Non-pigmented ciliary epithelial cell (primary cell): ENCODE measurements at regions not wholly inside any gene's neighbourhood (a gene's known extent, or its start where the extent isn't known, plus 50 kb on each side); places are given as distances from the start of the nearest gene placed in this dataset.
A peak's percentile ranks its signal among the peaks of the same experiment; 100 is the strongest.

Source experiments
- DNase-seq: peaks from one replicate; pipeline ENCODE4 v3.0.0-alpha.2; 2010; ENCODE audit warnings: low read depth

DNA sequence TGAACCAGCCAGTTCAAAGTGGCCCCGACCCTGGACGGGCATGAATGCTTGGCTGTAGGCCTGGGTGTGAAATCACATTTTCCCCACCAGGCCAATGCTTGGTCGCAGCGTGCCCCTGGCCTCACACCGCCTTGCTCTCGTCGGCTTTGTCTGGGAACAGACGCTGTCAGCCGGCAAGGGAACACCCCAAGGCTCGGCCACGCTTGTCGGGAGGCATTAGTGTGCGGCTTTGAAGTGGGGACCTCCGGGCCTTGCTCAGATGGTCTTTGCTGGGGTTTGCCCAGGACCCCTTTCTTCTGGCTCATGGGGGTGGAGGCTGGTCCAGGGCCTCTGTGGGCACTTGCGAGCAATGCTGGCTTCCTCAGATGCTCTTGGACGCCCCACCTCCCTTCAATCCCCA is 79.1 kb downstream of the INHBB start:
- no peak for DNase-seq

DNA sequence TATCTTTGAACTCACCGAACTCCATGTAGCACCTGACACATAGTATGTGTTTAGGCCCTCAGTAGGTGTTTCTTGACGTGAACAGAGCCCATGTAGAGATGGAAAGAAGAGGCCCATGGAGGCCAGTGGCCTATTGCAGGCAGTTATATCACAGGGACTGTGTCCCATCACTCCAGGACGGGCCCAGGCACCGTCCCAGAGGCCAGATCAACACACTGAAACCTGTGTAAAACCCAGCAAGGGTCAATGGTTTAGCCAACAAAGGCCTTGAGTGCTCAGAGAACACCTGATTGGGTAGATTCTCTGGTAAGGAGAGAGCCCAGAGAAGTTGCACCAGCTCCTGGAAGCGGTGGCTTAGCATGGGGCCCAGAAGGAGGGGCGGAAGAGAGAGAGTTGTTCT is 82.8 kb downstream of the INHBB start:
- no peak for DNase-seq

DNA sequence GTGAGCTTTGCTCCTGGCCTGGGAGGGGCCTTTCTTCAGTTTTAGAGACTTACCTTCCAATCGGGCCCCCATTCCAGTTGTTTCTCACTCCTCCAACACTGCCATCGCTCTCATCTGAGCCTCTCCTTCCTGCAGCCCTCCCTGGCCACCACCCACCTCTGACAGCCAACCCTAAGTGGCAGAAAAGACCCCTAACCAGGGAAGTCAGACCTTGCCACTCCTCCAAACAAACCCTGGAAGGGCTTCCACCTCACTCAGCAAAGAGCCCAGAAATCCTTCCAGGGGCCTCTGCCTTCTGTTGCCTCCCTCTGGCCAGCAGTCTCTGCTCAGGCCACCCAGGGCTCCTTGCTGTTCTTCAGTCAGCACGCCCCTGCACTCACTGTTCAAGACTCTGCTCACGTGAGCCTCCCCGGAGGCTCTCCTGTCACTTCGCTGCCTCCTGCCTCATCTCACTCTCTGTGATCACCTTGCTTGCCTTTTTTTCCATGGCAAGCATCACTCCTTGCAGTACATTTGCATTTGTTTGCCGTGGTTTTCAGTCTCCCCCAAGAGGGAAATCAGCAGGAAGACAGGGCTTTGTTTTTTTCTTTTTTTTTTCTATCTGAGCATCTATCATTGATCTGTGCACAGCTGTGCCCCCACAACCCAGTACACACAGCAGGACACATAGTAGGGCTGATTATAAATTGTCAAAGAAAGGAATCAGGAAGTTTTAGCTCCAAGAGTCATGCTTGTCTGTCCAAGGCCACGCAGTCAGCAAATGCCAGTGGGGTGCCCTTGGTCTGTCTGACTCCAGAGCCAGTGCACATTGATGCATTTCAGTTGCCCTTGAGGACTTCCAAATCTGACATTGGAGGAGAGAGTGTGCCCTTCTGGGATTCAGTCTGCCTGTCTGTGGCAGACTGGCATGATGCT is 83.9 kb downstream of the INHBB start:
- DNase-seq: no peak

DNA sequence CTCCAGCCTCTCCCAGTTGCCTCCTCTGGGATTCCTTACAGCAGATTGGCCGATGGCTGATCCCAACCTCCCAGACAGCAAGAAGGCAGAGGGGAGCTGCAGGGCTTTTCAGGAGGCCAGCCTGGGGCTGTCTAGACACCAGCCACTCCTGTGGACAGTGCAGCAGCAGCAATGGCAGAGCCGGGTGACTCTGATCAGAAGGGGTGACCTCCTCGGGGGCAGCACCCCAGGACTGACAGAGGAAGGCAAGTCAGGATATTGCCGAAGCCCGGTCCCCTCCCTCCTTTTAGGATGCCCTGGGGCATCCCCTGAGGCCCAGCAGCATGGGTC is 84.5 kb downstream of the INHBB start:
- DNase-seq: no peak

DNA sequence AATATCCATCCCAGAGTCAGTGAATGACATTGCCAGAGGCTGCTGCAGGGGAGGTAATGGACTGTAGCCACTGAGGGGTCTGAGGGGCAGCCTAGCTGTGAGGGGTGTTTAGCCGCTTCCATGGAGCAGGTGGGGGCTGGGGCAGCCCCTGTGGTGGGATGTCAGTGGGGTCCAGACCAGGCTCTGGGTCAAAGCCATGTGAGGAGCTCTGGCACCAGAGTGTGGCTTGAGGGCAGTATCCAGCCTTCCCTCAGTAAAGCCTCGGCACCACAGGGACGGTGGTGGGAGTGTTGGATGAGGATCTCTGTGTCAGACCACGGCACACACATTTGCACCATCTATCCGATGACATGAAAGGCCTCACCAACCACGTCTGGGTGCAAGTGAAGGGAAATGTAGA is 85.0 kb downstream of the INHBB start:
- DNase-seq: no peak

DNA sequence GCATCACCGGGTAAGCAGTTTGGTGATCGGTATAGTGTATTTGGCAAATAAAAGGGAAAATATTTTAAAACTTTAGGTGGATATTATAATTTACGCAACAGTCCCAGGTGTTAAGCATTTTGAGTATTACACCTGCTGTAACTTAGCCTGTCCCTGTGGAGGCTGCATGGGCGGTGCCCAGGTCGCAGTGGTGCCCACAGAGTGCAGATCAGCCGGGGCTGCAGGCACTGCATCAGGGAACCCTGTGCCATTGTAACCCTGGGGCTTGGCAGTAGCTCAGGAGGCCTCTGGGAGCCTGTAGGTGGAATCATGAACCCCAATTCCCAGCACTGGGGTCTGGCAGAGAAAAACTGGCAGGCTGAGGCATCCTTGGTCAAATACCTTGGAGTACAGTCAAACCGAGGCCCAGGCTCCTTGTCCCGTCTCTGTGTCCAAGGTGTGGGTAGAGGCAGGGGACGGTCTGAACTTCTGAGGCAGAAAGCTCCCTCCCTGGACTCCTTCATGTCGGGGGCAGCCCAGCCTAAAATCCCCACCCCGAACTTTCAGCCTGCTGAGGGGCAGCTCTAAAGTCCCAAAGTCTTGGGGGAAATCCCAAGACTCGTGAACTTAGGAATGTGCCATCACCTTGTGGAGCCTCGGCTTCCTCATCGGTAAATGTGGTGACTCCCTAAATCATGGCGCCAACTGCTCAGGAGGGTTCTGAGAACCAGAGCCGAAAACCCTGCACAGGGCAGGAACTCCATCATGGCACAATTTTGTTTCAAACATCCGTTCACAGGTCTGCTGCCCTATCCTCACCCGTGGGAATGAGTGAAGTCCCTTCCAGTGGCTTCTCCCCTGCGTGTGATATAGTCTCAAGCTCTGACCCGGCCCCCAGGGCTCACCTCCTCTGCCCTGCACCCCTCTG is 85.7 kb downstream of the INHBB start:
- DNase-seq: no peak

DNA sequence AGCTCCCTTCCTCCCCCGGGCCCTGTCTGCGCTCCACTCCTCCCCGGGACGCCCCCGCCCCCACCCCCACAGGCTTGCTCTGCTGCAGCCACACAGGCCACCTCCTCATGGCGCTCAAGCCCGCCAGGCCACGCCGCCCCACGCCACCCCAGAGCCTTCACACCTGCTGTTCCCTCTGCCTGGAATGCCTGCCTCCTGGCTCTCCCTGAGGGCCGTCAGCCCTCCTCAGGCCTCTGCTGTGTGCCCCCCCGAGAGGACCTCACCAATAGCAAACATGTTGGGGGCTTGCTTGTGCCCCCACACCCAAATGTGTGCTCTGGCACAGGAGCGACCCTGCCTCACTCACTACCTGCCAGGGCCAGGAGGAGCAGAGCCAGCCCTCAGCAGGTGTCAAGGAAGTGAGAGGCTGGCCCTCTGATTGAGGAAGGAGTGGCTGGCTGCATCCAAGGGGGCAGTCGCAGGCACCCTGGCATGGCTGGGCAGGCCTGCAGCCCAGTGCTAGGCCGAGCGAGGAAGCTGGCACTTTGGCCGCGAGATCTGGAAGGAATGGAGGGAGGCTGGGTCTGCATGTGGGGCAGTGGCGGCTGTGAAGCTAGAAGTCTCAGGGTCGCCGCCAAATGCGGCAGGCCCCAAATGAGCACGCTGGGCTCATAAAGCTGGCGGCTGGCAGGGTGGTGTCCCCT is 86.5 kb downstream of the INHBB start:
- DNase-seq: no peak

DNA sequence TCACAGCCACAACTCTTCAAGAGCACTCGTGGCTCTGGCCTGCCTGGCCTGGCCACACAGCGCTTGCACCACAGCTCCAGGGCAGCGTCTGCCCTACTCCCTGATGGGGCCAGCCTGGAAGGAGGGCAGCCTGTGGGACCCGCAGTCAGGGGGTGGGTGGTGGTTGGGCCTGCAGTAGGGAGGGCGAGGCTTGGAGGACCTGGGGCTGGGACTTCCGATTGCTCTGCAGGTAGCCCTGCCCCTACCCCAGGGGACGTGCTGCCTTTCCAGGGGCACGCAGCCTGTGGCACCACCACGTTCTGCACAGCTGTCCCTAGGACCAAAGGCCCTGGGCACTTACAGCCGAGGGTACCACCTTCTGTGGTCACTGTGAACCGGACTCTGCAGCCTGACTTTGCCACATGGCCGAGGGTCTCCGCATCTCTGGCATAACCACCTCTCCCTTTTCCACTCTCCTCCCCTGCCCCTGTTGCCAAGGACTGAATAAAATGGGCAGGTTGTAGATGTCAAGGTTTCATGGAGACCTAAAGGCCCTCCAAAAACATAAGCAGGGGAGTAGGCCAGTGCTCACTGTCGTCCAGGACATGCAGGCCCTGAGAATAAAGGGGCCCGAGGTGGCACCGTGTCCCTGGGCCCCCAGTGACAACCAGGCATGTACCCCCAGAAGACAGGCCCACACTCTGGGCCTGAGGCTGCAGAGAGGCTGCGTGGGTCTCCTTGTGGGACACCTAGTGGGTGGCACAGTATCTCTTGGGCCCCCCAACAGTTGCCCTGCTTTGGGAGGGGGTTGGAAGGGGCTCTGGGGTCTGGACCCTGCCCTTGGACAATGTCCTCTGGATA is 87.3 kb downstream of the INHBB start:
- DNase-seq: no peak

DNA sequence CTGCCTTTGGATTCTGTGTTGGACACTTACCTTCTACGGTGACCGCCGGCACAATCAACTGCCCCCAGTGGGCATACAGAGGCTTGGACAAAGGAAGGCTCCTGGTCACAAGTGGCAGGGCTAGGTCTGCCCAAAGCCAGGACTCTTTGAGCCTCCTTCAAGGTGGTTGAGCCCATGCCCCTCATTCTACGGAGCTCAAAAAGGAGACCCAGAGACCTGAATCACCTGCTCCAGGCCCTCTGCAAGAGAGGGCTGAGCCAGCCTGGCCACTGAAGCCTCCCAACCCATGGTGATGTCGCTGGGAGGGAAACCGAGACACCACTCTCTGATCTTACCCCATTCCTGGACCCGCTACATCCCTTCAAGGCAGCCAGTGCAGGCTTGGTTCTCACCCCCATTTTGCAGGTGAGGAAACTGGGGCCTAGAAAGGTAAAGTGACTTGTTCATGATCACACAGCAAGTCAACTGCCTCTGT is 87.9 kb downstream of the INHBB start:
- no peak for DNase-seq

DNA sequence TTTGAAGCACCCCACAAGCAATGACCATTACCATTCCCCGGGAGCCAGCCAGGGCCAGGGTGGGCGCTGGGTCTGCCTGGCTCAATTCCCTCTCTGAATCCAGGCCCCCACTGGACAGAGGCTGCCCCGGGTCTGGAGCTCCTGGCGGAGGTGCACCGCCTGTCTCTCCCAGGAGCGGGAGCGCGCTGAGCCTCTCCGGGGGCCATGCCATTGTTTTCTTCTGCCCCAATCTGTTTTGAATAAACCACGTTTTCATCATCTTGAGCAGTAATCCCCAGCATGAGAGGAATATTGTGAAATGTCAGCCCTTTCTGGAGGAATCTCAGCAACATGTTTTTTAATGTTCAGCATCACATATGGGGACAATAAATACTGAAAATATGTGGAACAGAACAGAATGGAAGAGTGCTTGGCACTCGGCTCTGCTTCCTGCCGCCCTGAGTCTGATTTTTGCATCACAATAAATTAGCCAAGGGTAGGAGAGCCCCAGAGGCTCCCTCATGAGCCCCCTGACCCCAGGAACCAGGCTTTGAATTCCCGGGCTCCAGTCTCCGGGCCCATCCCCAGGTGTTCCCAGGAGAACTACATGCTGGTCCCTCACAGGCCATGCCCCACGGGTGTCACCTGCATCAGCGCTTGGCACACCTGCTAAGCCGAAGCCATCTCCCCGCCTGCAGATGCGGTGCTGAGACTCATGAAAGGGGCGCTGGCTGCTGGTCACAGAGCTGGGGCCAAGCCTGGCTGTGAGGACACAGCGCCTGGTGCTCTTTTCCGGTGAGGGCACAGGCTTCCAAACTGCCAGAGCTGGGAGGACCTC is 88.8 kb downstream of the INHBB start:
- no peak for DNase-seq

DNA sequence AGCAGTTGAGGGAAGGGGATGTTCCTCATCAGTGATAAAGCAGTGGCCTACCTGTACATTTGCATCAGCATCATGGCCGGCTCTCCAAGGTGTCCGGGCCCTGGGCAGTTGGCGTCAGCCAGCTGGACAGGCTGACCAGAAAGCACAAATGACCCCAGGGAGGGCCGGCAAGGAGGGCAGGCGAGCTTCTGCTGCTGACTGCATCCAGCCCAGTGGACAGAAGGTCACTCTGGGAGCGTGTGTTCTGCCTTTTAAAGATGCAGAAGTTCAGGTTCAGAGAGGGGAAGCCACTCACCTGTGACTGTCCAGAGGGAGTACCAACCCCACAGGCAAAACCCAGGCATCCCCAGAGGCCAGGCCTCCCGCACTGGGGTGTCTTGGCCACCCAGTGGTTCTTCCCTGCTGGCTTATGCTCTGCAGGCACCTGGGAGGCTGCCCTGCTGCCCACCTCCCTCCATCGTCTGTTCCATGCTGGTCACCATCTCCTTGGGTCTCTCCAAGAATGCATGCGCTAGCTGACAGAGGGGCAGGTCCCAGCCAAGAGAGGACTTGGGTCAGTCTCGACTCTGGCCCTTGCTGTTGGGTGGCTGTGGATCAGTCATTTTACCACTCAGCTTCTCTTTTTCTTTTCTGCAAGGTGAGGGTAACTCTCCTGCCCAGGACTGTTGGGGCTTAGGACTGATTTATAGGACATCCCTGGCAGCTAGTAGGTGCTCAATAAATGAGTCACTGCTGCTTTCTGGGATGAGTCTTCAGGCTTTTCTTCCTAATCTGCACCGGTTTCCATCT is 89.9 kb downstream of the INHBB start:
- DNase-seq: no peak

DNA sequence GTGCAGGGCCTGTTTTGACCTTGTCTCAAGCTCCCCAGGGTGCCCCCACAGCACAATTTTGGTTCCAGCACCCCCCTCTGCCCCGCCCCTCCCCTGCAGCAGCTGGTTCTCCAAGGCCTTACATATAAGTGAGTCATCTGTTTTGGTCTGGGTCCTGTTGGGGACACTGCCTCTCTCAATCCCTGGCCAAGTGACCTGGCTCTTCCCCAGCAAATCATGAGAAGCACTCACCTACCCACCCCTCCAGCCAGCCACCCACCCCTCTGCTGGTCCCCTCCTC is 90.5 kb downstream of the INHBB start:
- DNase-seq: no peak

DNA sequence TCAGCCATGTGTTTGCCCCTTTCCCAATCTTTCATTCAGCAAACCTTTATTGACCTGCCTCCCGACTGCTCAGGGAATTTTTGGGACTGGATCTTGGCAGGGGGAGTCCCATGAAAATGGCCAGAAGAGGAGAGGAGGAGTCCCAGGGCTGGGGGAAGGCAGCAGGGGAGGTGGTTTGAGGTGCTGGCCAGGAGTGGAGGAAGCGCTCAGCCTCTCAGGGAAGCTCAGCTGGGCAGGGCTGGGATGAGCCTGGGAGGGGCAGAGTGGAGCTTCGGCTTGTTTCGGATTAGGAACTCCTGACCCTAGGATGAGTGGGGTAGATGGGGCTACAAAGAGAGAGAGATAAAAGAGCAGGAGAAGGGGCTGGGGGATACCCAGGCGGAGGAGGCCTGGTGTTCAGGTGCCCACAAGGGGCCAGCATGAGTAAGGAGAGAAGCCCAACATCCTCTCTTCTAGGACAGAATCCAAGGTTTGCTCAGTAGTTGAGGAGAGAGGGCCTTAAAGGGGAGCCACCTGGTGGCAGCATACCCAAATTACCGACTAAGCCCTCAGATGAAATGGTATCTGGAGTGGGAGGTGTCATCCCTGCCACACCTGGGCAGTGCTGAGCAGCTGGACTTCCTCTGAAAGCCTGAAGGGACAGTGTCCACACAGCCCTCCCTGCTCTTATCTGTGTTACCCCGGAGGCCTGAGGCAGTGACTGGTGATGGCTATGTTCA is 91.1 kb downstream of the INHBB start:
- DNase-seq: peak; percentile 5

DNA sequence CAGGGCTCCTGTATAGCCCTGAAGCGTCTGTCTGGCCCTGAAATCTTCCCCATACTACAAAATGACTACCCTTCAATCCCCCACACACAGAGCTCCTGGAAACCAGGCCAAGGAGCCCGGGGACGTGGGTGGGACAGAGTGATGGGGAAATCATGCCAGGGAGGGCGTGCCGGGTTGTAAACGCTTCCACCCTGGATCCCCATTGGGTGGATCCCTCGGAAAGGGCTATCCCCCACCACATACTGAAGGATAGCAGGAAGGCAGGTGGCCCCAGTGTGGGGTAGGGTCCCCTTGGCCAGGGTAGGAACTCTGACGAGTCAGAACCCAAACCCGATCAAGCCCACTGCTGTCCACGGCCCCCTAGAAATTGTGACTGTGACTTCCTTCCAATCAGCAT is 91.7 kb downstream of the INHBB start:
- no peak for DNase-seq

DNA sequence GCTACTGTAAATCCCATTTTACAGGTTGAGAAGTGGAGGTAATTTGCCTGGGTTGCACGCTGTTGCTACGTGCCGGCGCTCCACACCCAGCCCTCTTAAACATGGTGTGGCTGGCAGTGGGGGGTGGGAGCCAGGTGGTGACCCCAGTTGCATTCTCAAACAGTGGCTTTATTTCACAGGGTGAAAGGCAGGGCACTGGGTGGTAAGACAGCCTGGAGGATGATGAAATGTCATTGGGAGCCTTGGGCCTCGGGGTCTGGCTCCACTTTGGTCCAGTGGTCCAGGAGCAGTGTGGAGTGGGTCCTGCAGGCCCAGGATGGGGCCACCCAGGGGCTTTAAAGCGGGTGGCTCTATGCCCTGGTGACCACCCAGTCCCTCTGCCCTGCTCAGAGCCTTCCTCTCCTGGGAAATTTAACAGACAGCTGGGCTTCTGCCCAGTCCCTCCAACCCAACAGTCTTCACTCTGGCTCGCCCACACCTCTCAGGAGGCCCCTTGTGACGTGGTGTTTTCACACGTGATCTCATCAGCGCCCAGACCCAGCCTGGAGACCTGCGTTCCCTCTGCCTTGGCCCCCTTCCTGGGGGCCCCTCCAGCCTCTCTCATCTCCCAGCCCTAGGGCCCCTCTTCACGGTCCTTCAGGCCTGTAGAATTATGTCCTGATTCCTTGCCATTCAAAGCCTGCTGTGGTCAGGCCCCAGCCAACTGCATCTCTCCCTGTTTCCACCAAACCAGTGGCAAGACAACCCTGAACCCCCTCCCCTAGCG is 92.5 kb downstream of the INHBB start:
- DNase-seq: no peak

DNA sequence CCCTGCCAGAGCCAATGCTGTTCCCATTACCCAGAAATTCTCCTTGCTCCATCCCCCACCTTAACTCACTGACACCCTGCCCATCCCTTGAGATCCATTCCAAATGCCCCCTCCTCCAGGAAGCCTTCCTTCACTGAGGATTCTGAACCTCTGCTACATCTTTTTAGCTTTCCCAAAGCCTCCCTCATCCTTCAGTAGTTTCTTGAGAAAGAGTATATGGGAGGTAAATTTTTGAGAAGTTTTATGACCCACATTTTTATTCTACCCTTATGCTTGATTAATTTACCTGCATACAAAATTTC is 93.1 kb downstream of the INHBB start:
- DNase-seq: no peak

DNA sequence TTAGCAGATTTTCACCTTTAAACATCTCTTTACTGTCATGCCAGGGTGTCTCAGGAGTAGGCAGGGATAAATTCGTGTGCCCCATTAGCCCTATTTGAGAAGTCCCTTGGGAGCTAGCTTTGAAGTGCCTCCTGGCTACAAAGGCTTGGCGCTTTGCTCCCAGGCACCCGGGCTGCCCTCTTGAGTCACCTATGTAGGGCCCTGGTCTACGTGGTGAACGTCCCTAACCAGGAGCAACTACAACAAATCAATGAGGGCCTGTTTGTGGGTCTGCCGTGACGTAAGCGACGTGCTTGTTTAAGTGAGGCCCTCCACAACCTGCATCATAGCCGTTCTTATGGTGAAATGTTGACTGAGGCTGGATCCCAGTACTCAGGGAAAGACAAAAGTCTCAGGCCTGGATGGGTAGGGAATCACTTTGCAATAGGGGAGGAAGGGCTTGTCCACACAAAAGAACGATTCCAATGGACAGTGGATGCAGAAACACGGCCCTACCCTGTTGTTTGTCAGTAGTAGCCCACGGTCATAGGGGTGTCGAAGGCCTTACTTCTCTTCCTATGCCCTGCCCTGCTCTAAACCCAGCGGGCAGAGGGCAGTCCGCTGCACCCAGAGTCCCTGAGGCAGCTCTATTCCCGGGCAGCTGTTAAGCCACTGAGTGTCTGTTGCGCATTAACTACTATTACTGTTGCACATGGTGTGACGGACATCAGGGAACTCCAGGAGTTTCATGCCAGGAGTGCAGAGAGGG is 93.9 kb downstream of the INHBB start:
- no peak for DNase-seq
